ENCODE measurements at regions not wholly inside any gene's neighbourhood (a gene's known extent, or its start where the extent isn't known, plus 50 kb on each side); places are given as distances from the start of the nearest gene placed in this dataset.

DNA sequence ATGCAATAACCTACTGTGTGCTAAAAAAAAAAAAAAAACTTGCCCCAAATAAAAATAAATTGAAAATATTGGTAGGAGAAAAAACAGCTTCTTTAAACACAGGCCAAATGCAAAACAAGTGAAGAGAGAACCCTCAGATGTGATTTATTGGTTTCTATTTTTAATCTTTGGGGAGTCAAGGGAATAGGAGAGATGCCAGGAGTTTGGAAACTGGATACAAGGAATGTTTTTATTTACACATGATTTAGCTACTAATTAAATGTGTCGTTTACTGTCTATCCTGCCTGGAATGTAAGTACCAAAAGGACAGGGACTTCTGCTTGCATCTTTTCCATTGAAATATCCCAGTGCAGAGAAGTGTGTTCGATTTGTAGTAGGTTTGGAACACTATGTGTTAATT lies 810.7 kb downstream of the MAFB start:
- no peak for TF ChIP-seq ZNF232 (CRISPR knock-in tag; IDR thresholded peaks at IDR 0.05)
- no peak for TF ChIP-seq CTCF (IDR thresholded peaks at IDR 0.05)
- TF ChIP-seq ELF4 (CRISPR knock-in tag; IDR thresholded peaks at IDR 0.05; ENCODE audit: low read depth): no peak
- no peak for TF ChIP-seq FOXJ3 (CRISPR knock-in tag; IDR thresholded peaks at IDR 0.05; ENCODE audit: borderline replicate concordance)
- no peak for TF ChIP-seq ETV6 (CRISPR knock-in tag; IDR thresholded peaks at IDR 0.05)
- TF ChIP-seq, protein P1, sequence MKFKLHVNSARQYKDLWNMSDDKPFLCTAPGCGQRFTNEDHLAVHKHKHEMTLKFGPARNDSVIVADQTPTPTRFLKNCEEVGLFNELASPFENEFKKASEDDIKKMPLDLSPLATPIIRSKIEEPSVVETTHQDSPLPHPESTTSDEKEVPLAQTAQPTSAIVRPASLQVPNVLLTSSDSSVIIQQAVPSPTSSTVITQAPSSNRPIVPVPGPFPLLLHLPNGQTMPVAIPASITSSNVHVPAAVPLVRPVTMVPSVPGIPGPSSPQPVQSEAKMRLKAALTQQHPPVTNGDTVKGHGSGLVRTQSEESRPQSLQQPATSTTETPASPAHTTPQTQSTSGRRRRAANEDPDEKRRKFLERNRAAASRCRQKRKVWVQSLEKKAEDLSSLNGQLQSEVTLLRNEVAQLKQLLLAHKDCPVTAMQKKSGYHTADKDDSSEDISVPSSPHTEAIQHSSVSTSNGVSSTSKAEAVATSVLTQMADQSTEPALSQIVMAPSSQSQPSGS (CRISPR knock-in tag; IDR thresholded peaks at IDR 0.05; ENCODE audit: borderline replicate concordance, low read depth): no peak

Data from WTC11 (cell line).